K562 (cell line): ENCODE measurements at regions not wholly inside any gene's neighbourhood (a gene's known extent, or its start where the extent isn't known, plus 50 kb on each side); places are given as distances from the start of the nearest gene placed in this dataset.

ENCODE experiments used
- ATAC-seq: fragments of 200-7000 bp; cut with Tn5 transposase; 3 replicates; pipeline ENCODE4 v1.9.1; 2020; ENCODE audit warnings: moderate library complexity
- BruUV-seq: library from RNA; stranded (reverse); fragments of 400-500 nt; replicated peaks from 2 replicates; lab custom pipeline; 2021; lab: Mats Ljungman, UMichigan
- CTCF ChIA-PET: fragments of 300-600 bp; formaldehyde crosslinking; extraction: SDS; loops from one replicate; lab custom pipeline; 2021; ENCODE audit warnings: low intra/inter-chr PET ratio; lab: Yijun Ruan, JAX
- POLR2A ChIA-PET: fragments of 300-600, 350-650 bp; sonication (Branson Sonifier 250); formaldehyde crosslinking; extraction: SDS; loops from one replicate; lab custom pipeline; 2021; ENCODE audit warnings: antibody characterized with exemption, inconsistent platforms; lab: Yijun Ruan, JAX
- DNase-seq, 4 experiments: peaks; one replicate each; pipeline versions ENCODE4 v3.0.0 to v3.0.0-alpha.2; 2011 to 2018; ENCODE audit warnings: low spot score in 3 of 4, mixed read lengths in 3 of 4; ENCODE audit errors: extremely low read depth in 1 of 4
- FAIRE-seq: peaks from 2 replicates; lab custom pipeline; 2011; peaks lifted over from hg19 to GRCh38; lab: Jason Lieb, UNC
- H2AFZ ChIP-seq: 2 replicates; pipeline ENCODE4 v1.6.0; 2011; ENCODE audit warnings: low read depth, low read length, control low read depth, inconsistent platforms
- H3K27ac ChIP-seq: fragments of 200-600 bp; 3 replicates; pipeline ENCODE4 v1.8.0; 2011; ENCODE audit warnings: low read depth, mild to moderate bottlenecking, control low read depth, inconsistent platforms, low read length, moderate library complexity, mixed read lengths; ENCODE audit errors: extremely low read depth
- H3K27me3 ChIP-seq, 2 experiments: fragments of 300-600 bp in 1 of 2; 2 replicates in 1 of 2; 3 replicates in 1 of 2; pipeline versions ENCODE4 v1.6.0 to v1.8.0; 2011; ENCODE audit warnings: inconsistent platforms in 2 of 2, low read length in 2 of 2, mild to moderate bottlenecking in 1 of 2, mixed read lengths in 1 of 2, moderate library complexity in 1 of 2; ENCODE audit not compliant: control insufficient read depth in 2 of 2, insufficient read depth in 2 of 2
- H3K36me3 ChIP-seq: fragments of 300-600 bp; 3 replicates; pipeline ENCODE4 v1.8.0; 2011; ENCODE audit warnings: mild to moderate bottlenecking, low read length, inconsistent platforms; ENCODE audit not compliant: control insufficient read depth, insufficient read depth
- H3K4me1 ChIP-seq, 2 experiments: fragments of 200-600 bp in 1 of 2; replicated peaks in 1 of 2; 2 replicates in 1 of 2; 3 replicates in 1 of 2; pipeline versions ENCODE4 v1.5.1 to v1.8.0; 2011; ENCODE audit warnings: inconsistent platforms in 2 of 2, low read length in 2 of 2, mild to moderate bottlenecking in 1 of 2, mixed read lengths in 1 of 2, moderate library complexity in 1 of 2; ENCODE audit not compliant: control insufficient read depth in 2 of 2, insufficient read depth in 2 of 2
- H3K4me2 ChIP-seq: 2 replicates; pipeline ENCODE4 v1.6.1; 2011; ENCODE audit warnings: low read length, control low read depth, inconsistent platforms, mixed read lengths; ENCODE audit not compliant: insufficient read depth
- H3K4me3 ChIP-seq: fragments of 200-600 bp; sonication (generic), shearing (Covaris generic); 2 replicates; pipeline ENCODE4 v1.5.1; 2016; ENCODE audit warnings: control low read depth, inconsistent platforms
- H3K79me2 ChIP-seq: fragments of 200-600 bp; 3 replicates; pipeline ENCODE4 v1.8.0; 2011; ENCODE audit warnings: low read length, inconsistent platforms; ENCODE audit not compliant: control insufficient read depth, insufficient read depth
- H3K9ac ChIP-seq, 2 experiments: 2 replicates each; pipeline versions ENCODE4 v1.6.0 to v1.6.1; 2011; ENCODE audit warnings: low read depth in 2 of 2, low read length in 2 of 2, control low read depth in 1 of 2, inconsistent platforms in 1 of 2, mild to moderate bottlenecking in 1 of 2, mixed read lengths in 1 of 2; ENCODE audit not compliant: insufficient read depth in 1 of 2
- H3K9me1 ChIP-seq: one replicate; pipeline ENCODE4 v1.6.0; 2011; ENCODE audit warnings: inconsistent platforms, mild to moderate bottlenecking, low read length, moderate library complexity; ENCODE audit not compliant: control insufficient read depth, insufficient read depth
- H3K9me3 ChIP-seq: replicated peaks from 2 replicates; pipeline ENCODE4 v1.5.1; 2011; ENCODE audit warnings: low read depth, low read length, inconsistent platforms; ENCODE audit not compliant: control insufficient read depth, insufficient read depth
- H4K20me1 ChIP-seq: replicated peaks from 2 replicates; pipeline ENCODE4 v1.6.1; 2011; ENCODE audit warnings: low read length, inconsistent platforms, mixed read lengths; ENCODE audit not compliant: control insufficient read depth, insufficient read depth
- BHLHE40 ChIP-seq: IDR thresholded peaks from 2 replicates; pipeline ENCODE4 v1.6.1; 2011; ENCODE audit warnings: low read length, improper control_type of control experiment
- CHD4 ChIP-seq: fragments of 200-600 bp; sonication (generic); IDR thresholded peaks from 3 replicates; pipeline ENCODE4 v1.6.1; 2012; ENCODE audit warnings: low read depth, mild to moderate bottlenecking, mixed read lengths, low read length, inconsistent platforms; ENCODE audit not compliant: insufficient read depth, insufficient replicate concordance, poor library complexity, severe bottlenecking
- EGR1 ChIP-seq: fragments of 450-650 bp; conservative IDR thresholded peaks from 2 replicates; pipeline ENCODE4 v1.6.1; 2017; ENCODE audit warnings: mild to moderate bottlenecking
- ERF ChIP-seq: fragments of 450-650 bp; formaldehyde crosslinking; IDR thresholded peaks from 2 replicates; pipeline ENCODE4 v1.4.0; 2020; ENCODE audit warnings: mild to moderate bottlenecking, mixed read lengths
- ETS2 ChIP-seq: IDR thresholded peaks from 2 replicates; pipeline ENCODE4 v1.6.1; 2016; ENCODE audit warnings: borderline replicate concordance, missing genetic modification characterization, mild to moderate bottlenecking, moderate library complexity, missing compliant biosample characterization; ENCODE audit not compliant: poor library complexity, severe bottlenecking
- GATAD2A ChIP-seq: fragments of 450-650 bp; IDR thresholded peaks from 2 replicates; pipeline ENCODE4 v1.6.1; 2017
- HDAC2 ChIP-seq: fragments of 450-650 bp; IDR thresholded peaks from 2 replicates; pipeline ENCODE4 v1.6.1; 2016; ENCODE audit warnings: mild to moderate bottlenecking
- SP1 ChIP-seq: sonication (generic); formaldehyde crosslinking; IDR thresholded peaks from 2 replicates; pipeline ENCODE4 v1.8.1; 2022; ENCODE audit warnings: mild to moderate bottlenecking, missing genetic modification reagents
- TRIM28 ChIP-seq: fragments of 450-650 bp; IDR thresholded peaks from 2 replicates; pipeline ENCODE4 v1.6.1; 2017
- ZEB2 ChIP-seq: fragments of 450-650 bp; IDR thresholded peaks from 2 replicates; pipeline ENCODE4 v1.6.1; 2016
- ZNF212 ChIP-seq: fragments of 450-650 bp; formaldehyde crosslinking; IDR thresholded peaks from 2 replicates; pipeline ENCODE4 v1.4.0; 2020; ENCODE audit warnings: mild to moderate bottlenecking
- ZNF445 ChIP-seq: fragments of 250-450 bp; sonication (Bioruptor Pico); IDR thresholded peaks from 2 replicates; pipeline ENCODE4 v1.4.0; 2020; ENCODE audit warnings: low read depth, mild to moderate bottlenecking, moderate library complexity
- WGBS: fragments of 100-300 bp; shearing (Covaris generic); methylation state at CpG from one replicate; pipeline ENCODE4 v1.1.6; 2016; ENCODE audit warnings: low coverage, mixed read lengths; ENCODE audit not compliant: insufficient coverage; ENCODE audit errors: missing lambda C conversion rate; 5-methylcytosine and 5-hydroxymethylcytosine counted together
- in situ Hi-C: fragments of 300-500 bp; cut with MboI; formaldehyde crosslinking; loops from 4 replicates; pipeline ENCODE4 v1.15.0; 2018; ENCODE audit warnings: inconsistent platforms, mixed read lengths
- intact Hi-C: fragments of 100-400 bp; cut with micrococcal nuclease; formaldehyde crosslinking; loops from 2 replicates; pipeline ENCODE4 v1.14.2; 2022
- TF ChIP-seq, protein P1 (sequence below): sonication (generic); formaldehyde crosslinking; IDR thresholded peaks from 2 replicates; pipeline ENCODE4 v1.8.0; 2022; ENCODE audit warnings: mild to moderate bottlenecking, missing genetic modification reagents
- TF ChIP-seq, protein P2 (sequence below): sonication (generic); formaldehyde crosslinking; IDR thresholded peaks from 2 replicates; pipeline ENCODE4 v1.8.1; 2023; ENCODE audit warnings: missing genetic modification reagents, mild to moderate bottlenecking, borderline replicate concordance
- TF ChIP-seq, protein P3 (sequence below): sonication (generic); formaldehyde crosslinking; IDR thresholded peaks from 2 replicates; pipeline ENCODE4 v1.8.0; 2022; ENCODE audit warnings: missing genetic modification reagents, mild to moderate bottlenecking, moderate library complexity, borderline replicate concordance
- TF ChIP-seq, protein P4 (sequence below): fragments of 450-650 bp; IDR thresholded peaks from 2 replicates; pipeline ENCODE4 v1.6.1; 2016; ENCODE audit warnings: low read depth, mild to moderate bottlenecking, moderate library complexity

- TF ChIP-seq ETS2 (tag) (no peak), ZNF445 (CRISPR knock-in tag) (no peak), ERF (CRISPR knock-in tag) (no peak), BHLHE40 (no peak)
These were observed 117.0 kb upstream of the POU3F2 start (continued) for GRCh38 chr6:98717322-98717877.

DNA sequence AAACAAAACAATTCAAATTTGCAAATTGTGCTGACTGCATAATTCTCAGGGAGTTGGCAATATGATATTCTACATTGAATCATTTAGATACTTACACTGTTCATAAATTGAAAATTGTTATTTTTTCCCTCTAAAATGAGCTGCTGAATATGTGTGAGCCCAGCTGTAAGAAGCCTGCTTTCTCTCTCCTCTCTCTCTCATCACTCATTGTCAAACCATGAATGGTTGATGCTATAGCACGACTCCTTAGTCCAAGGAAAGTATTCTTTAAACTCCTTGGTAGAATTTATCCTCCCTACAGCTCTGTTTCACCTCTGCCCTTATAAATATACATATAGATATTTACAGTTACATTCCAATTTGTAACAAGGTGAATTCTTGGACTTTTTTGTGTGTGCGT, 116.4 kb upstream of the POU3F2 start:
- no peak for DNase-seq
- Histone ChIP-seq H3K4me1 (no peaks in the 10 kb centered on the region), H3K79me2 (no peaks in the 10 kb centered on the region), H2AFZ (no peak overlapping the region), H3K4me2 (no peak overlapping the region), H3K4me3 (no peak overlapping the region), H3K9ac (no peak overlapping the region), H3K9me1 (no peaks in the 10 kb centered on the region), H3K9me3 (no peaks in the 10 kb centered on the region), H4K20me1 (no peaks in the 10 kb centered on the region), H3K27me3 (no peaks in the 10 kb centered on the region), H3K36me3 (no peaks in the 10 kb centered on the region), H3K27ac (no peak overlapping the region)
- no peak for FAIRE-seq
- CTCF ChIA-PET: no interaction called here
- in situ Hi-C loops (no loop called here), intact Hi-C loops (no loop called here)
- no TSS peak for BruUV-seq
- ATAC-seq: no peak
- POLR2A ChIA-PET: no interaction called here
- 0% methylated on average over 2 of the region's 2 CpGs for WGBS
- TF ChIP-seq, protein P1, sequence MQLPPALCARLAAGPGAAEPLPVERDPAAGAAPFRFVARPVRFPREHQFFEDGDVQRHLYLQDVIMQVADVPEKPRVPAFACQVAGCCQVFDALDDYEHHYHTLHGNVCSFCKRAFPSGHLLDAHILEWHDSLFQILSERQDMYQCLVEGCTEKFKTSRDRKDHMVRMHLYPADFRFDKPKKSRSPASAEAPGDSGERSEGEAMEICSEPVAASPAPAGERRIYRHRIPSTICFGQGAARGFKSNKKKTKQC (CRISPR knock-in tag): no peak
- TF ChIP-seq ZEB2 (no peak), SP1 (no peak), TRIM28 (no peak), ZNF212 (CRISPR knock-in tag) (no peak), EGR1 (no peak), GATAD2A (no peak), CHD4 (no peak), HDAC2 (no peak)
- TF ChIP-seq, protein P2, sequence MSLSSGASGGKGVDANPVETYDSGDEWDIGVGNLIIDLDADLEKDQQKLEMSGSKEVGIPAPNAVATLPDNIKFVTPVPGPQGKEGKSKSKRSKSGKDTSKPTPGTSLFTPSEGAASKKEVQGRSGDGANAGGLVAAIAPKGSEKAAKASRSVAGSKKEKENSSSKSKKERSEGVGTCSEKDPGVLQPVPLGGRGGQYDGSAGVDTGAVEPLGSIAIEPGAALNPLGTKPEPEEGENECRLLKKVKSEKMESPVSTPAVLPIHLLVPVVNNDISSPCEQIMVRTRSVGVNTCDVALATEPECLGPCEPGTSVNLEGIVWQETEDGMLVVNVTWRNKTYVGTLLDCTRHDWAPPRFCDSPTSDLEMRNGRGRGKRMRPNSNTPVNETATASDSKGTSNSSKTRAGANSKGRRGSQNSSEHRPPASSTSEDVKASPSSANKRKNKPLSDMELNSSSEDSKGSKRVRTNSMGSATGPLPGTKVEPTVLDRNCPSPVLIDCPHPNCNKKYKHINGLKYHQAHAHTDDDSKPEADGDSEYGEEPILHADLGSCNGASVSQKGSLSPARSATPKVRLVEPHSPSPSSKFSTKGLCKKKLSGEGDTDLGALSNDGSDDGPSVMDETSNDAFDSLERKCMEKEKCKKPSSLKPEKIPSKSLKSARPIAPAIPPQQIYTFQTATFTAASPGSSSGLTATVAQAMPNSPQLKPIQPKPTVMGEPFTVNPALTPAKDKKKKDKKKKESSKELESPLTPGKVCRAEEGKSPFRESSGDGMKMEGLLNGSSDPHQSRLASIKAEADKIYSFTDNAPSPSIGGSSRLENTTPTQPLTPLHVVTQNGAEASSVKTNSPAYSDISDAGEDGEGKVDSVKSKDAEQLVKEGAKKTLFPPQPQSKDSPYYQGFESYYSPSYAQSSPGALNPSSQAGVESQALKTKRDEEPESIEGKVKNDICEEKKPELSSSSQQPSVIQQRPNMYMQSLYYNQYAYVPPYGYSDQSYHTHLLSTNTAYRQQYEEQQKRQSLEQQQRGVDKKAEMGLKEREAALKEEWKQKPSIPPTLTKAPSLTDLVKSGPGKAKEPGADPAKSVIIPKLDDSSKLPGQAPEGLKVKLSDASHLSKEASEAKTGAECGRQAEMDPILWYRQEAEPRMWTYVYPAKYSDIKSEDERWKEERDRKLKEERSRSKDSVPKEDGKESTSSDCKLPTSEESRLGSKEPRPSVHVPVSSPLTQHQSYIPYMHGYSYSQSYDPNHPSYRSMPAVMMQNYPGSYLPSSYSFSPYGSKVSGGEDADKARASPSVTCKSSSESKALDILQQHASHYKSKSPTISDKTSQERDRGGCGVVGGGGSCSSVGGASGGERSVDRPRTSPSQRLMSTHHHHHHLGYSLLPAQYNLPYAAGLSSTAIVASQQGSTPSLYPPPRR (CRISPR knock-in tag): no peak
- TF ChIP-seq, protein P3, sequence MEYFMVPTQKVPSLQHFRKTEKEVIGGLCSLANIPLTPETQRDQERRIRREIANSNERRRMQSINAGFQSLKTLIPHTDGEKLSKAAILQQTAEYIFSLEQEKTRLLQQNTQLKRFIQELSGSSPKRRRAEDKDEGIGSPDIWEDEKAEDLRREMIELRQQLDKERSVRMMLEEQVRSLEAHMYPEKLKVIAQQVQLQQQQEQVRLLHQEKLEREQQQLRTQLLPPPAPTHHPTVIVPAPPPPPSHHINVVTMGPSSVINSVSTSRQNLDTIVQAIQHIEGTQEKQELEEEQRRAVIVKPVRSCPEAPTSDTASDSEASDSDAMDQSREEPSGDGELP (CRISPR knock-in tag): no peak
- TF ChIP-seq, protein P4, sequence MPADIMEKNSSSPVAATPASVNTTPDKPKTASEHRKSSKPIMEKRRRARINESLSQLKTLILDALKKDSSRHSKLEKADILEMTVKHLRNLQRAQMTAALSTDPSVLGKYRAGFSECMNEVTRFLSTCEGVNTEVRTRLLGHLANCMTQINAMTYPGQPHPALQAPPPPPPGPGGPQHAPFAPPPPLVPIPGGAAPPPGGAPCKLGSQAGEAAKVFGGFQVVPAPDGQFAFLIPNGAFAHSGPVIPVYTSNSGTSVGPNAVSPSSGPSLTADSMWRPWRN: no peak
